ENCODE measurements at regions not wholly inside any gene's neighbourhood (a gene's known extent, or its start where the extent isn't known, plus 50 kb on each side); places are given as distances from the start of the nearest gene placed in this dataset.

DNA sequence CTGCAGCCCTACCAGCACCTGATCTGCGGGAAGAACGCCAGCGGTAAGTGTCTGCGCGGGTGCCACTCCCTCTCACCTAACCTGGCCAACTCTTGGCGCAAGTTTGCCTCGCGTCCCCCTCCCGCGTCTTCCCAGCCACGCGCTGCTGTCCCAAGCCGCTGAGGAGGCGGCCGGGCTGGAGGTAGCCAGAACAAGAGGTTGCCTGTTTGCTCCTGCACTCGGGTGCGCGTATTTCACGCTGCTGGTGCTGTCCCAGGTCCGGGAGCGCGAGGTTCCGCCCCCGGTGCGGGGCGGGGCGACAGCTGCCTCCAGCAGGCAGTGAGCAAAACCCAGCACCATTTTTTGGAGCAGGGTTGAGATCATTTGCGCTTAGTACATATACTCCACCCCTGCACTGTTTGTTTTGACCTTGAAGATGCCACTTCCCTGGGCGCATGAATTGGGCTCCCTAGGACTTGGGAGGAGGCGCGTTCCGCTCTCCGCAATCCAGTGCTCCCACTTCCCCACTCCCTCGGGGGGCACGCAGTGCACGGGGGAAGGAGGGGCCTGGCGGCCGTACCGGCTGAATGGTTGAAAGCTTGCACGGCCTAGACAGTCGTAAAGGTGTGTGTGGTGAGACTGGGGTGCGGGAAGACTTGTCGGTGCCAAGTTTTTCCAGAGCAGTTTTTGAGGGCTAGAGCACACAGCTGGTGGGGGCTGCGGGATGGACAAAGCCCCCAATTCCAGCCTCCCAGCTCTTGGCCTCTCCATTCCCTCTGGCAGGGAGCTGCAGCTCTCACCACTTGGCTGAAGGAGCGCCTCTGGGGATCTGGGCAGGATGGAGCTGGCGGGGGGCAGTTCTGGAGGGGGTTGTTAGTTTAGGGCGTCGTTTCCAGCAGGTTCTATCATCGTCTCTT, 226.9 kb upstream of the CRY1 start:
- no peak for DNase-seq (ENCODE audit: low spot score)

DNA sequence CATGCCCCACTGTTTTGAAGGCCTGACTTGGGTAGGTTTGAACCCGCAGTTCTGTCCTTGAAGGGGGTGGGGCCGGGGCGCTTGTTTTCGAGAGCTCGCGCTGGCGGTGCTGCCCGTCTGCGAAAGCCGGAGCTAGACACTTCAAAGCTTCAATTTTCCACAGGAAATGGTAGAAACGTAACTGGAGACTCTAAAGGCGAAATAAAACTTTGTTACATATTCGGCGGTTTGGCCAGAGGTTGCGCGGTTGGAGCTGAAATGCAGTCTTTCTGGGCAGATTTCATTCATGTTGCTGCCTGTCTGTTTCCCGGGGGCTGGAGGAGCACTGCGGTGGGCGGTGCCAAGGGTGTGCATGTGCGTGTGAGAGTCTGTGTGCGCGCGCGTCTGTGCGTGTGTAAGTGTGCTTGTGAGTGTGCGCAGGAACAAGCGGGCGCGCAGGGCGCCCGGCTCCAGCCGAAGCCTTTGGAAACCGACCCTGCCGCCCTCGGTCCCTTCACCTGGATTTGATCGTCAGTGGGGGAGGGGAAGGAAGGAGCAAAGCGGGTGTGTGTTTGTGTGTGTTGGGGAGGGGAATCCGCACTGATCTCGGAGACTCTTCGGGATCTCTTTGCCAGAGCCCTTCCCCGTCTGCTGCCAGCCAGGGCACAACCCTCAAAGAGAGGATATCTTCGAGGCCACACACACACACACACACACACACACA, 227.7 kb upstream of the CRY1 start:
- no peak for DNase-seq (ENCODE audit: low spot score)

DNA sequence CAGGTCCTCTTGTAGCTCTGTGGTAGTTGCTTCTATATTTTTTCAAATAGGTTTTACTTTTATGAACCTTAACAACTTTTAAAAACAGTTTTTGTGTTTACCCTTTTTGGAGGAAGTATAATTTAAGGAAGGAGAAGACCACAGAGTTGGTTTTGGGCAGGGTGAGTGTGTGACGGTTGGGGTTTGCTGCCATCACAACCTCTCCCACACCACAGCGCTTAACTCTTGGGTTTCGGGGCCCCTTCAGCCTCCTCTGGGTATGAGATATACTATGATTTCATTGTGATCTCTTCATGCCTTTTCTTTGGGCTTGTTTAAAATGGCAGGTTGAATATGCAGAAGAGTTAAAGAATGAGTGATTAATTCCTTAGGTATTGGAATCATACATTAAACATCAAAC, 228.7 kb upstream of the CRY1 start:
- no peak for DNase-seq (ENCODE audit: low spot score)

DNA sequence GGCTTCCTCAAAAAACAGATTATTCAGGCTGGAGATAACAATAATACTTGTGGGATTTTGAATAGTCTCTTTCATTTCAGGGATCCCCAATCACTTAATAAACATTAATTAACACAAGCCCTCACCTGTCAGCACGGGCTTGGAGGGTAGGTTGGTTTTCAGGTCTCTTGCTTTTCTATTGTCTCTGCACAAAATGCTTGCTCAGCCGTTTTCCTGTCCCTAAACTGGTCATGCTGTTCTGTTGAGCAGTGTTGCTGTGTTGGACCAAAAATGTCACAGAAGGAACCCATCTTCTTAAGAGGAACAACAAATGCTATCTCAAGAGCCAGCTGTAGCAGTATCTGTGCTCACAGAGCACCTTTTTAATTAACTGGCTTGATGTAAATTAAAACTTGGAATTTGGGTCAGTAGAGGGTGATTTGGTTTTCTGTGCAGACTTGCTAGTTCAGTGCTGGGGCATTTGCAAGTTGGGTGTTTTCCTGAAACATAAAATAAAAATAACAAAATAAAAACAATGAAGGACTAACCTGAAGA, 231.8 kb upstream of the CRY1 start:
- DNase-seq (ENCODE audit: low spot score): no peak

DNA sequence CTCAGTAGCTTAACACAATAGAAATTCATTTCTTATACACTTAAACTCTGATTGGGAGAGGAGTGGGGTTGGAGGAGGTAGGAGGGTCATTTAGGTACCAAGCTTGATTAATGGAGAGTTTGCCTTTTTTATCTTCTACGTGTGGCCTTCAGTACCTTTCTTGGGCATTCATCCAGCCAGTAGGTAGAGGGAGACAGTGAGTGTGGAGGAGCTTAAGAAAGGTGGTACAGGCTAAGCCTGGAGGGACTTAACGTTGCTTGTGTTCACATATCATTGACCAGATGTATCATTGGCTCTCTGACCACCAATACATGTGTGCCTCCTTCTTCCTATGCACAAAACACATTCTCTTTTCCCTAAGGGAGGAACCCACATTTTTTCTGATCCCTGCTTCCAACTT, 232.9 kb upstream of the CRY1 start:
- DNase-seq (ENCODE audit: low spot score): no peak

DNA sequence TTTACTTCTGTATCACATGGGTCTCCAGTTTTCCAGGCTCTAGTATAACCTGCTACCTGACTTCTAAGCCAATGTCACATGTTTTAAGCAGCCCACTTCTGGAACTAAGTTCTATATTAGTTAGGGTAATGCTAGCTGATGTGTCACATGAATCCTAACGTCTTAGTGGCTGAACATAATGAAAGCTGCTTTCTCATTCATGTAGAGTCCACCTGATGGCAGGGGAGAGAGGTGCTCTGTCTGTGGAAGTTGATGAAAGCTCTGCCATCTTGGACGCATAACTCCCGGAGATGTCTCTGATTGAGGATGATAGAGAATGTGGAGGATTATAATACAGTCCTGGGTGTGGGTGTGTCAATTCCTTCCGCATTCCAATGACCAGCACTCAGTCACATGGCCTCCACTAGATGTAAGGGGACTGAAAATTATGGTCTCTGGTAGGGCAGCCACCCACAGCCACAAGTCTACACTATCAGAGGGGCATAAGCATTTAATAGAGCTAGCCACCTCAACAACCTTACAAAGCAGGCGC, 234.4 kb upstream of the CRY1 start:
- DNase-seq (ENCODE audit: low spot score): no peak

DNA sequence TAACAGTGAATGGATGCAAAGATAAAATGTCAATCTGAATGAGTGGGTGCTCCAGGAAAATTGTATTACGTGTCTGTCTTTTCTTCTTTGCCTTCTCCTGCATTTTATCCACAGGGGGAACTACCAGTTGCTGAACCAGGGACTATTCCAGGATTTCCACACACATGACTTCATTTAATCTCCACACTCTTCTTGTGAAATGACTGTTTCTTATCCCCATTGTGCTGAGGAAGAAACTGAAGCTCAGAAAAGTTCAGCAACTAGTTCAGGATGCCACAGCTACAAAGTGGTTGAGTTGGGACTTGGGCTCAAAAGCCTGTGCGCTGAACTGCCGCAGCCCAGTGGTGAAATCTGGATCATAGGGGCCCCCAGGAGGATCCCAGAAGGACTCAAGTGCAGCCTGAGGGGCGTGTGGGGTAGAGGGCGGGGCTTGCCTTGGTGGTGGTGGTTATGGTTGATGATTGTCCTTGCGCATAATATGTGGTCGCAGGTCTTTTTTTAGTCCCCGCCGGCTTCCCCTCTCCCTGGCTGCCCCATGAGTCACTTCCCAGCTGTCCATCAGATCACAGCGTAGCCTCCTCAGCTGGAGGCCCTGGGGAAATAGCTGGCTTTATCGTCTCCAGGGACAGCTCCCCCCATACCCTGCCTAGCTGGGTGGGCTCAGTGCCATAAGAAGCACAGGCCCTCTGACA, 235.2 kb upstream of the CRY1 start:
- no peak for DNase-seq (ENCODE audit: low spot score)

DNA sequence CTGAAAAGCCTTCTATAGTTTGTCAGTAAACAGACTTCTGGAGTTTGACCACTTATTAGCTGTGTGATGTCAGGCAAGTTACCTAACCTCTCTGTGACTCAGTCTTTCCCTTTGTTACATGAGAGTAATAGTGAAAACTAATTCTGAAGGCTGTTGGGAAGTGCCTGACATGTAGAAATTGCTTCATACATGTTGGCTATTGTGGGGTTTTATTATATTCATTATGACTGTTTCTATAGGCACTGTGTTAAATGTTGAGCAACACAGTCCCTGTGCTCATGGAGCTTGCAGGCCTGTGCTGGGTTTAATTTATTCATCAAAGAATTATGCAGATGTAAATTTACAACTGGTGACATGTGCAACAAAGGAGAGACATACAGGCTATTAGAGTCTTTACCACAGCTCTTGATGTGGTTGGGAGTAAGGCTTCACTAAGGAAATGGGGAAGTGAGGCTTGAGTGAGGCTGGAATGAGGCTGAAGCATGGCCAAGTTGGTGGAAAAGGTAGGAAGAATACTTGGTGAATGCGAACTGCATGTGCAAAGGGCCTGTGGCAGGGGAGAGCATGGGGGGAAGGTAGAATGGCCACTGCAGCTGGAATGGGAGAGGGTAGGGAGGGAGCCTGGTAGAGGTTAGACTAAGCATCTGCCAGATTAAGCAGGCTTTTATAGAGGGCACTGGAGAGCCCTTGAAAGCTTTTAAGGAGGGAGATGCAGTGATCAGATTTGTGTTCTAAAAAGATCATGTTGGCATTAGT, 236.4 kb upstream of the CRY1 start:
- DNase-seq (ENCODE audit: low spot score): no peak

DNA sequence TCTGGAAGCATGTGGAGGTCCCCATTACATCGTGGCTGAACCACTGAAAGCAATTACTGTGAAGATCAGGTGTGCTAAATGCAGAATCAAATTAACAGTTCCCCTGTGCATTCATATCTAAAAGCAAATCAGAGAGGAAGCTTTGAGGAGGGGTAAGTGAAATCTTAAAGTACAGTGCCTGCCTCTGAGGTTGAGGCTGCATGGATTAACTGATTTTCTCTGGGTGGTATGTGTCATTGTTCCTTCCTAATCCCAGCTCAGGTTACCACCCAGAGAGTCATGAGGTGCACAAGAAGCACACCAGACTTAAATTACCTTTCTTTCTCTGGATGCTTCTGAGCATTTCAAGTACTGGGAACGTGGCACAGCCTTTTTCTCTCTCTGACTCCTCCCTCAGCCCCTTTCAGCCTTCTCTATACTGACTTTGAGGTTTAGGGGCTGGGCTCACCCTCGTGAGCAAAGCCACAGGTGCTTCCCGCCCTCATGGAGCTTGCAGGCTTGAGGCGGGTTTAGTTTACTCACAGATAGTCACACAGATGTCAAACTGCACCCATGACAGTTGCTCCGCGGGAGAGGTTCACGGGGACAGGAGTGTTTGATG, 237.6 kb upstream of the CRY1 start:
- no peak for DNase-seq (ENCODE audit: low spot score)

DNA sequence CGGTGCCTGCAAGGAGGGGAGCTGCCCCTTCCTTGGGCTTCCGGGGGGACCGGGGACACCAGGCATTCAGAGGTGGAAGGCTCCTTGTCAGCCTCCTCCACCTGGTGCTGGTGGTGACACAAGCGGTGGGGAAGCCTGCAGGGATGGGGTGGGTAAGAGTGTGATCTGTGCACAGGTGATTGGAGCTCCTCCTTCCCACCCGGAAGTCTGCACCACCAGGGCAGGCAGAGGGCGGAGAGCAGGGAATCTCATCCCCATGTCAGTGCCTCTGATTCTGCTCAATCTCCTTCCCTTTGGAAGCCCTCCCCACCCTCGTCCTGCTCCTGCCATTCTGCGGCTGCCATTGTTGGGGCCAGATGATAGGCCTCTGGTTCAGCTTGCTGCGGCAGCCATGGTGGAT, 238.1 kb upstream of the CRY1 start:
- DNase-seq (ENCODE audit: low spot score): no peak

DNA sequence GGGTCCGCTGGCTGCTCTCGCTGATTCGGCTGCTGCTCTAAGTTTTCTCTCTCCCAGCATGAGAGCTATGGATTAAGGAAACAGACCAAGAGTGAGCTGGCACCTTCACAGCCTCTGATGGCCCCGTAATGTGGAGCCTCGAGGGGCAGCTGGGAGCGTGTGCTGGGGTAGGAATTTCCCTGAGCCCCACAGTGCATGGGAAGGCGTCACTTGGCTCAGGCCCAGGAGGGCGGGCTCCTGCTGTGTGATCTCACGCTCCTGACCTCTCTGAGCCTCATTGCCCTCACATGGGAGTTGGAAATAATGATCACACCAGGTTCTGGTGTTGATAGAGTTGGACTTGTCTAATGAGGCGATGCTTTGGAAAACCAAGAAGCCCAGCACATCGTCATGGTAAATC, 238.6 kb upstream of the CRY1 start:
- DNase-seq (ENCODE audit: low spot score): no peak

DNA sequence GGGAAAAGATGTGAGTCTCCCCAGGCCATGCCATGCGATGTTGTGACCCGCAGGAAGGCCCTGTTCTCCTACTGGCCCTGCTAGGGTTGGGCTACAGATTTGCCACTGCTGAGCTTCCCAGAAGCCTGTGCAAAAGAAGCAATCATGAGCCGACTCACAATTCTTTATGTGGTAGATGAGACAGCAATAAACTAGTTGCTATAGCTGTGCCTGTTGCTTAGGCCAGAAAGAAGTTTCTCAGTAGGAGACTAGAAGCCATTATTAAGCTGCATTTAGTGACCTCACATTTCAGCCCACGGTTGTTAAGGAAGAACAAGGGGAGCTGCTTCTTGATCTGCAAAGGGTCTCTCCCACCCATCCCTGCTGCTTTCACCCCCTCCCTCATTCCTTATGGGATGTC, 239.4 kb upstream of the CRY1 start:
- DNase-seq (ENCODE audit: low spot score): no peak

DNA sequence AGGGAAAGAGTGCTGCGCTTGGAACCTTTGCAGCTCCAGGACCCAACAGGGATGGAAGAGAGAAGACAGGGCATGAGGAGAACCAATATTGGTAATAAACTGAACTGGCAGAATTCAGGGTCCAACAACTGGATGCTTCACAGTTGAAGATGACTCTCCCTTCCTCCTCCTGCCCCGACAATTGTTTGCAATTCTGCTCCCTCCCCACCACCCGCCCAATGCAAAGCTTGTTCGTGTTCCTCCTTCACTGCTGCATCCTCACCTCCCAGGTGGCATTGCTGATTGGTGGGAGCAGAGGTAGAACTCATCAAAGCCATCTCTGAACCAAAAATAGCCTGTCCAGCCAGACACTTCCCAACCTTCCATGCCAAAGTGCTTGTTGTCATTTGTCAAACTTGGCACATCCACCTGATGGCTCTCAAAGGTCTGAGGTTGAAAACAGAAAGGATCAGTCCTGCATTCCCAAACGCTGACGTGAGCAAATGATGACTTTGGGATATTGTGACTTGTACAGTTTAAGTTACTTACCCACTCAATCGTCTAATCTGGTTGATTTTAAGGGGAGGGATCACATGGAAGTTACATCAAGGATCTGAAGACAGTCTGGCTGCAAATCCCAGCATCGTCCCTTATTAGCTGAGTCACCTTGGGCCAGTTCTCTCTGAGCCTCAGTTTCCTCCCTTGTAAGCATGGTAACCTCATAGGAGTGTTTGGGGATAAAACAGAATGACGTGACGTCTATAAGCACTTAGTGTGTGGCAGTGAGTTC, 242.6 kb upstream of the CRY1 start:
- DNase-seq (ENCODE audit: low spot score): no peak

DNA sequence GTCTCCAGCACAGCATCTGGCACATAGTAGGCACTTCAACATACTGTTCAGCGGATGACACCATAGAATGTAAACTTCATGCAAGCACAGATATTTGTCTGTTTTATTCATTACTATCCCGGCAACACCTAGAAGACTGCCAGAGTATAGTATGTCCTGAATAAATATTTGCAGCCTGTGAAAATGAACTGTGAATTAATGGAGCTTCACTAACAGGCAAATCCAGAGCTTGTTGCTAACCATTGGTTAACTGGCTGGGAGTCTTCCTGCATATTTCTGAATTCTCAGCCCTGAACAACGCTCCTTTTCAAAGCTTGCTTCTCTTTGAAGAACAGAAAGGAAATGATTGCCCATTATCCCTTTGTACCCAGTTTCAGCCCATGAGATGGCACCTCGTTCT, 243.3 kb upstream of the CRY1 start:
- no peak for DNase-seq (ENCODE audit: low spot score)

DNA sequence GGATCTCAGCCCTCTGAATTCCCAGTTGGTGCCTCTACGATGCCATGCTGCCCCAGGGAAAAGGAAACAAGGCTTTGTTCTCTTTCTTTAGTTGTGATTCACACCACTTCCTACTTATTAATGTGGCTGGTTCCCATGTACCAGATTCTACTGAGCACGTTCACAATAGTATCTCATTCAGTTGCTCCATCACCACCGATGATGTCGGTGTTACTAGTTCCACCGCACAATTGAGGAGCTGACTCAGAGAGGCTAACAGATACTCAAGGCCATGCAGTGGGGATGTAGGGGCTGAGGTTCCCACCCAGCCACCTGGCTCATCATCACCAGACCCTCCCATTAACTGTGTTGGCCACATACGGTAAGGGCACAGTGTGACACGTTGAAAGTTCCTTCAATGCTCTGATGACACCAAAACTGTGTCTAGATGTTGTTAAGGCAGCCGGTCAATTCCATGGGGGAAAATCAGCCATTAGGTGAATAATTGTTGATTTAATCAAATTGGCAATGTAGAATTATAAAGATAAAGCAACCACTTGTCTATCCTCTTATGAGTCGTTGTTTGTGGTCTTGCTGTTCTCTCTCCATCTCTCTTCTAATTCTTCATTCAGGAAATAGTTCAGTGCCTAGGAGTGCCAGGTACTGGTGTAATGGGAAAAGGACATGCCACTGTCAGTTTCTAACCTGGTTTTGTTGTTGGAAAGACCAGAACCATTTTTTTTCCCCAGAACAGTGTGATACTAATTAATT, 244.2 kb upstream of the CRY1 start:
- DNase-seq (ENCODE audit: low spot score): peak; percentile 38

DNA sequence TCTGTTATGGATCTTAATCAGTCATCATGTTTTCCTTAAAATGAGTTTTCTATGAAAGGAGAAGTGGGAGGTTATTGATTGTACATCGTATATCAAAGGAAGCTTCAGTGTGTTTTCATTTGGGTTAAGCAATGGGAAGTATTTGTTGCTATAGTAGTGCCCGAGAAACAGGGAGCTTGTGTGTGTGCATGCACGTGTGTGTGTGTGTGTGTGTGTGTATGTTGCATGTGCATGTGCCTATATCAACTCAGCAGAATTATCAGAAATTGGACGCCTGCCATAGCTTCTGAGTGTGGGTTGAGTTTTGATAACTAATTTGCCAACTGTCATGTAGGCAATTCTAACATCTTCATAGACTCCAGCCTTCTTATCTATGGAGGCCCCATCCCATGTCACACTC, 246.1 kb upstream of the CRY1 start:
- DNase-seq (ENCODE audit: low spot score): no peak

DNA sequence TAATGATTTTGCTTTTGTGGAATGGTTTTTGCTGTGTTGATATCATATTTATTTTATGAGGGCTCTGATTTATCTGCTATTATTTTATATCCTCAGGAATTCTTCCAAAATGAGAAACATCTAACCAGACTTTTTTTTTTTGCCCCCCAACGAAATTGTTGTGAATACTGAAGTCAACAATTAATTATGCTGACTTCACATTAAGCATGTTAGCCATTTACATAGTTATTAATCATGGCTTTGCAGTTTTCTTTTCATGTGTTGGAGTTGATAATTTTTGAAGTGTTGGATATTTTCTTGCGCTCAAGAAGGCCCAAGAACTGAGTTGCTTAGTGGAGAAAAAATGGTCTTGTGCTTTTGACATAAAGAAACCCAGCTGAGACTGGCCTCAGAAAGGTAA, 246.6 kb upstream of the CRY1 start:
- no peak for DNase-seq (ENCODE audit: low spot score)

DNA sequence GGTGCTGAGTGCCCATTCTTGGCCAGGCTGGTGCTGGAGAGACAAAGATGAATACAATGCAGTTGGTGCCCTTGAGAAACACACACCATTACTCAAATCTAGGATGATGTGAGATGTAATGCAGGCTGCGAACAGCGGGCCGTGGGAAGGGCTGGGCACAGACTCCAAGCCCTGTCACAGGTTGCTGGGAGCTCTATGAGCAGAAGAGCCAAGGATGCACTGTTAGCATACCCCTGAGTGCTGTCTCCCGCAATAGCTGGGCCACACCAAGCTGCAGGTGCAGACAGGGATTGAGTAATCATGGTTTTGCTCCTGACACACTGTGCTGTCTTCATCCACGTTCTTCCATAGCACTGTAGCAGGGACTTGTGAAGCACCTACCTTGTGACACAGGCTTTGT, 247.5 kb upstream of the CRY1 start:
- DNase-seq (ENCODE audit: low spot score): no peak

DNA sequence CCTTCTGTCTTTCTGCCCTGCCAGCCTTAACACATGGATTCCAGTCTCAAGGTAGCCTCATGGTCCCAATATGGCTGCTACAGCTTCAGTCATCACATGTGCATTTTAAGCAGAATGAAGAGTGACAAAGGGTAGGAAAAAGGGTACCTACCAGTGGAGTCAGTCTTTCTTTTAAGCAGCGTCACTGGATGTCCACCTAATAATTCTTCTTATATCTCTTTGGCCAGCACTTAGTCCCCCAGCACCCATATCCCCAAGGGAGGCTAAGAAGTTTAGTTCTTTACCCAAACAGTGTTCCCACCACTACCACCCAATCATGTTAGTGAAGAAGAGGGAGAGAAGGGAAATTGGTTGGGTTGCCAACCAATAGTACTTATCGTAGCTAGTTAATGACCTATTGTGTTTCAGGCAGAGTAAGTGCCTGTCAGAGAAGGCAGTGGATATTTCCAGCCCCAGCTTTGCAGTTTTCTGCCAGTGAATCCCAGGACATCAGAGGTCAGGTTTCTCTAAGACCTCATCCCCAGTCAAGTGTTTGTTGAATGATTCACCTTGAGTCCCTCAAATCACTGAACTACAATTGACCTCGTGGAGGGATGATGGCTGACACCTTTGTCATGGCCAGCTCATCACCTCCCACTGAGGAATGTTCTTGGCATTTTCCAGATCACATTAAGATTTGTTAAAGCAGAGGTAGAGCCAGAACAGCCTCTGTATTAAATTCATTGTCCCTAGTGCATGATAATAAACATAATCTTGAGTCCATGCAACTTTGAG, 250.9 kb upstream of the CRY1 start:
- peak; percentile 77 for DNase-seq (ENCODE audit: low spot score)
